ENCODE measurements at regions not wholly inside any gene's neighbourhood (a gene's known extent, or its start where the extent isn't known, plus 50 kb on each side); places are given as distances from the start of the nearest gene placed in this dataset.
"Not testable (repeated sequence)": the region's sequence is repeated elsewhere in the genome, so short reads cannot be mapped to it uniquely, and the experiment has no call there.

DNA sequence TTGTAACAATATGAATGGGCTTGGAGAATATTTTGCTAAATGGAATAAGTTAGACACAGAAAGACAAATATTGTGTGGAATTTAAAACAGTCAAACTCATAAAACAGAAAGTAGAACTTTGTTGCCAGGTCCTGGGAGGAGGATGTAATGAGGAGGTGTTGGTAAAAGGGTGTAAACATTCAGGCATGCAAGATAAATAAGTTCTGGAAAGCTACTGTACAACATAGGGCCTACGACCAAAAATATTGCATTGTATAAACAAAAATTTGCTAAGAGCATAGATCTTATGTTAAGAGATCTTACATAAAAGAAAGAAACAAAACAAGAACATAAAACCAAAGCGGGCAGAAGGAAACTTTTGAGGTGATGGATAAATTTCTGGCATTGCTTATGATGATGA, 1907.8 kb upstream of the PCDH20 start:
- DNase-seq (ENCODE audit: low read depth) = no peak

DNA sequence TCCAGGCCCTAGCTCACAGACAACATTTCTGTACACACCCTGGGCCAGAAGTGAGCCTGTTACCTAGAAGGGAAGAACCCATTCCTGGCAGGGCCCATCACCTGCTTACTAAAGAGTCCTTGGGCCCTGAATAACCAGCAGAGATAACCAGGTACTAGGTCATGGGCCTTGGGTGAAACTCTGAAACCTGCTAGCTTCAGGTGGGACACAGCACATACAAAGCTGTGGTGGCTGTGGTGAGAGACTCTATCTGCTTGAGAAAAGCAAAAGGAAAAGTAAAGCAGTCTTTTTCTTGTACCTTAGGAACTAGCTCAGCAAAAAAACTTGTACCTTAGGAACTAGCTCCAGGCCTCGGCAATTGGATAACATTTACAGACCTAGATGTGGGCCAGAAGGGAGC, 1895.9 kb upstream of the PCDH20 start:
- no peak for DNase-seq (ENCODE audit: low read depth)

DNA sequence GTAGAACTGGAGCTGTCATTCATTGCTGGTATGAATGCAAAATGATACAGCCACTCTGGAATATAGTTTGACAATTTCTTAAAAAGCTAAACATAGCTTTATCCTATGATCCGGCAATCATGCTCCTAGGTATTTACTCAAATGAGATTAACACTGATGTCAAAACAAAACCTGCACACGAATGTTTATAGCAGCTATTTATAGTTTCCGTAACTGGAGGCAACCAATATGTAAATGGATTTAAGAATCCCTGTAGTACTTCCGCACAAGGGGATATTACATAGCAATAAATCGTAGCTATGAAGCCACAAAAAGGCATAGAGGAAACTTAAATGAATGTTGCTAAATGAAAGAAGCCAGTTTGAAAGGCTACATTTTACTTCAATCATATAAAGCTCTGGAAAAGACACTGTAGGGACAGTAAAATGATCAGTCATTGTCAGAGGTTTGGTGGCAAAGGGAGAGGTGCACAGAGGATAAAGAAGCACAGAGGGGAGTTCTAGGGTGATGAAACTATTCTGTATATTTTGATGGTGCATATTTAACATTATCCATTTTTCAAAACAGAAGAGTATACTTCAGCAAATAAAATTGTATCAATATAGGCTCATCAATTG, 1893.0 kb upstream of the PCDH20 start:
- DNase-seq (ENCODE audit: low read depth) = no peak

DNA sequence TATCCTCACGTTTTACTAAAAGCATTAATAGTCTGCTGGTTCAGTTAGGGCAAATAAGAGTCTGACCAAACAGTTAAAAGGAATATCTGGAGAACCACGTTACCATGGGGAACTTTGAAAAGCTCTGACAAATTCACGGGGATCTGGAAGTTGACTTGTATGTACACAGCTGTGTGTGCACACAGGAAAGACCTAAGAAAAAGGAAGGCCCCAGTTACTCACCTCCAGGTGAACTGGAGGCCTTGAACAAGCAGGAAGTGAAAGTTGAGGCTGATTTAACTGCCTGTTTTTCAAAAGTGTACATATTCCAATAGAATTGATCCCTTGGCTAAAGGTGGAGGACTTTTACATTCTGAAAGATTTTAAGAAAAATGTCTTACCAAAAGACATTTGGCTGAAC, 1891.6 kb upstream of the PCDH20 start:
- DNase-seq (ENCODE audit: low read depth) = no peak

DNA sequence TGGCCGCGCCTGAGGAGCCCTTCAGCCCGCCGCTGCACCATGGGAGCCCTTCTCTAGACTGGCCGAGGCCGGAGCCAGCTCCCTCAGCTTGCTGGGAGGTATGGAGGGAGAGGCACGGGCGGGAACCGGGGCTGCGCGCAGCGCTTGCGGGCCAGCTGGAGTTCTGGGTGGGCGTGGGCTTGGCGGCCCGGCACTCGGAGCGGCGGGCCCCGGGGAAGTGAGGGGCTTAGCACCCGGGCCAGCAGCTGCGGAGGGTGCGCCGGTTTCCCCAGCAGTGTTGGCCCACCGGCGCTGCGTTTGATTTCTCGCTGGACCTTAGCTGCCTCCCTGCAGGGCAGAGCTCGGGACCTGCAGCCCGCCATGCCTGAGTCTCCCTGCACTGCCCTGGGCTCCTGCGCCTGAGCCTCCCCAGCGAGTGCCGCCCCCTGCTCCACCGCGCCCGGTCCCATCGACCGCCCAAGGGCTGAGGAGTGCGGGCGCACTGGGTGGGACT, 1890.0 kb upstream of the PCDH20 start:
- DNase-seq (ENCODE audit: low read depth) = no peak

DNA sequence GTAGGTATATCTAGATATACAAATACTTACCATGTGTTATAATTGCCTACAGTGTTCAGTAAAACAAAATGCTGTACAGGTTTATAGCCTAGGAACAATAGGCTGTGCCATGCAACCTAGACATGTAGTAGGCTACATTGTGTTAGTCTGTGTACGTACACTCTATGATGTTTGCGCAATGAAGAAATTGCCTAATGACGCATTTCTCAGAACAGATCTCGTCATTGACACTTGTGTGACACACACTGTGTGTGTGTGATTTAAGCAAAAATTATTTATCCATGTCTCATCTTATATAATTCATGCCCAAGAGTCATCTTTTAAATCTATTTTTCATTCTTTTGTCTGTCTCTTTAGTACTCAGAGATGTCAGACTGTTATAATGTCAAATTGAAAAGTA, 1888.8 kb upstream of the PCDH20 start:
- no peak for DNase-seq (ENCODE audit: low read depth)

DNA sequence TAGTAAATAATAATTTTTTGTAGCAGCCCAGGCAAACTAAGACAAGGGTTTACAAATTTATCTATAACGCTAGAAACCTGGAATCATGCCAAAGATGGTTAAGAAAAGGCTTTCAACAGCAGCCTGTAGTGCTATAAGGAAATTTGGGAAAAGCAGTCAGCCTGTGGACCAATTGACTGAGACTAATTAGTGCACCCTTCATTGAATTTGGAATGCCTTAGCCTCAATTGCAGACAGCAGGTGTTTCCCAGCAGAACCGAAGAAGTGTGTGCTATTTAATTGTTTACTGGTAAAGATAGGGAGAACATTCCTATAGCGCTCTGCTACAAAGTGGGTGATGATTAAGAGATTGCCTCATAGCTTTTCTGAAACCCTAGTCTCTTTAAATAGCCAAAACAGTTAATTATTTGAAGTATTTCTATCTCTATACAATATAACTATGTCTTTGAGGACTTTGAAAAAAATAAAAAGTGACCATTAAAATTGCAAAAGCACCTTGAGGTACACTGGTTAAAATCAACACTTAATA, 1884.3 kb upstream of the PCDH20 start:
- DNase-seq (ENCODE audit: low read depth) = no peak

DNA sequence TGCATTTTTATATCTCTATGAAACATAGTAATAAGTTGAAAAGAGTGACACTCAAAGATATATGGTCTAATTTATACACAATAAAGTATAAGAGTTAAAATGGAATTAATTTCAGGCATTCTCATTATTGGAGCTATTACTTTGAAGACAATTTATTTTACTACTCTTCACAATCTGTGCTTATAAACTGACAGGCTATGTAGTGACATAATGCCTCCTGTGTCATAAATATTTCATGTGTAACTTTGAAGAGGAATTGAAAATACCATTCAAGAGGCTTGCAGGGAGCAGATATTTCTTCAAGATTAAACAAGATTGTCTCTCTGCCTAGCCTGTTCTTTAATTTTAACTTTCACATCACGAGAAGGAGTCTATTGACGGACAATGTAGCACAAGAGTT, 1881.5 kb upstream of the PCDH20 start:
- DNase-seq (ENCODE audit: low read depth) = no peak

DNA sequence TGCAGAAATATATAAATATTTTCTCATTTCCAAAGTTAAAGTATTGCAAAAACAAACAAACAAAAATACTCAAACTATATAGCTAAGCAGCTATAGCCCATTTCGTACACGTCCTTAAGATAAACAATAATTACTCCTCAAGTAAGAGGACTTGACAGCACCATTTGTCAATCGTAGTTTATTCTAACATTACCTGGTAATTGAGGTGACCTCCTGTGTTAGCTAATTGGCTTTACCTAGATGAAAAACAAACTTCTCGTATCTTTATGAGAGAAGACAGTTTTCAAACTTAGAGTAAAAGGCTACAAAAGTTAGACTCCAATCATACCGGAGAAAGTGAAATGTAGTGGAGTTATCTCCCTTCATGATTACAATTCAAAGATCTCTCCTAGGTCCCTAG, 1876.1 kb upstream of the PCDH20 start:
- no peak for DNase-seq (ENCODE audit: low read depth)

DNA sequence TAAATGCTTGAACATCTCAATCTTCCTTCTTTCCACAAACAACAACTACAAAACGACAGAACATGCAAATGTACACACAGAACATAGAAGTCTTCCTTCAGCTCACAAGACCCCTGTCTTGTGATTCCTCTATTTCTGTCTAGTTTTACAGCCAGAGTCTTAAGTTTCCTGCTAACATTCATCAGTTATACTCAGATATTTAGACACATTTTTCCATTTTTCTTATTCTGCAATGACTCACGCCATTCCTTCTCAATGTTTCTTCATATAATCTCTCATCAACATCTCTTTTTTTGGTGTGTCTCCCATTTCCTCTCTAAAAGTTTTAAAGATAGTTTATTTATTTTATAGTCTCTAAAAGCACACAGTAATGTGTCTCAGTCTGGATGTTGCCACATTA, 1872.9 kb upstream of the PCDH20 start:
- DNase-seq (ENCODE audit: low read depth) = no peak

DNA sequence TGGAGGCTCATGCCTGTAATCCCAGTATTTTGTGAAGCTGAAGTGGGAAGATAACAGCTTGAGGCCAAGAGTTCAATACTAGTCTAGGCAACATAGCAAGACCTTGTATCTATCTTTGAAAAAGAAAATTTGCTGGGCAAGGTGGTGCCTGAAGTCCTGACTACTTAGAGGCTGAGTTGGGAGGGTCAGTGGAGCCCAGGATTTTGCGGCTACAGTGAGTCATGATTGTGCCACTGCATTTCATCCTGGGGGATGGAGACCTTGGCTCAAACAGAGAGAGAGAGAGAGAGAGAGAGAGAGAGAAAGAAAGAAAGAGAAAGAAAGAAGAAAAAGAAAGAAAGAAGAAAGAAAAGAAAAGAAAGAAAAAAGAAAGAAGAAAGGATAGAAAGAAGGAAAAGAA, 1872.3 kb upstream of the PCDH20 start:
- no peak for DNase-seq (ENCODE audit: low read depth)

DNA sequence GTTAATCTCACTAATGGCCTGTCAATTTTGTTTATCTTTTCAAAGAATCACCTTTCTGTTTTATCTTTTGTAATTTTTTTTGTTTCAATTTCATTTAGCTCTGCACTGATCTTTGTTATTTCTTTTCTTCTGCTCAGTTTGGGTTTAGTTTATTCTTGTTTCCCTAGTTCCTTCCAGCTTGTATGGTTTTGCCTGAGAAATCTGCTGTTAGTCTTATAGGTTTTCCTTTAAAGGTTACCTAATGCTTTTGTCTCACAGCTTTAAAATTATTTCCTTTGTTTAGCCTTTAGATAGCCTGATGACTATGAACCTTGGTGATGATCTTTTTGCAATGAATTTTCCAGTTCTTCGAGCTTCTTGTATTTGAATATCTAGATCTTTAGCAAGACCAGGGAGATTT, 1869.8 kb upstream of the PCDH20 start:
- DNase-seq (ENCODE audit: low read depth) = no peak

DNA sequence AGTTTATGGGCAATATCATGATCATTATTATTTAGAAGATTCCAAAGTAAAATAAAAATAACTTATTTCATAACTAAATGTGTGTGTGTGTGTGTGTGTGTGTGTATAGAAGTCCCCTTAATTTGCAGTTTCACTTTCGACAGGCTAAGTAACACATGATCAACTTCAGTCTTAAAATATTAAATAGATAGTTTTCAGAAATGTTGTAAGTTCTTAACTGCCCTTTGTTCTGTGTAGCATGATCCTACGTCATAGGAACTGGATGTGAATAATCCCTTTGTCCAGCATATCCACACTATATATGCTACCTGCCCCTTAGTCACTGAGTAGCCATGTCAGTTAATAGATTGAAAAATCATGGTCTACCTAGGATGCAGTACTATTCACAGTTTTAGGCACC, 1863.5 kb upstream of the PCDH20 start:
- DNase-seq (ENCODE audit: low read depth) = no peak

DNA sequence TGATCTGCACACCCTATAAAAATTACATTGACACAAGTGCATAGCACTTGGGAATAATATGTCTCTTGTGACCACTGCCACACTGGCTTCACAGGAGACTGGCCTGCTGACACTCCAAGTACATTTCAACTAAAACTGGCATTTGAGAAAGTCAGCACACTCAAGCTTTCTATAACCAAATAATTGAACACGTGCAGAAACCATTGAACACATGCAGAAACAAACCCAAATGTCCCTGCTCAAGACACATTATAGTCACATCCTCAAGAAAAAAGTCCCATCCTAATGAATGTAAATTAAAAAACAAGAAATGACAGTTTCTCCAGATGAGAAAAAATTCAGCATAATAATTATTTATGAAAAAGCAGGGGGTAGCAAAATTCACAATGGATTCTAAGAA, 1859.1 kb upstream of the PCDH20 start:
- DNase-seq (ENCODE audit: low read depth) = no peak

DNA sequence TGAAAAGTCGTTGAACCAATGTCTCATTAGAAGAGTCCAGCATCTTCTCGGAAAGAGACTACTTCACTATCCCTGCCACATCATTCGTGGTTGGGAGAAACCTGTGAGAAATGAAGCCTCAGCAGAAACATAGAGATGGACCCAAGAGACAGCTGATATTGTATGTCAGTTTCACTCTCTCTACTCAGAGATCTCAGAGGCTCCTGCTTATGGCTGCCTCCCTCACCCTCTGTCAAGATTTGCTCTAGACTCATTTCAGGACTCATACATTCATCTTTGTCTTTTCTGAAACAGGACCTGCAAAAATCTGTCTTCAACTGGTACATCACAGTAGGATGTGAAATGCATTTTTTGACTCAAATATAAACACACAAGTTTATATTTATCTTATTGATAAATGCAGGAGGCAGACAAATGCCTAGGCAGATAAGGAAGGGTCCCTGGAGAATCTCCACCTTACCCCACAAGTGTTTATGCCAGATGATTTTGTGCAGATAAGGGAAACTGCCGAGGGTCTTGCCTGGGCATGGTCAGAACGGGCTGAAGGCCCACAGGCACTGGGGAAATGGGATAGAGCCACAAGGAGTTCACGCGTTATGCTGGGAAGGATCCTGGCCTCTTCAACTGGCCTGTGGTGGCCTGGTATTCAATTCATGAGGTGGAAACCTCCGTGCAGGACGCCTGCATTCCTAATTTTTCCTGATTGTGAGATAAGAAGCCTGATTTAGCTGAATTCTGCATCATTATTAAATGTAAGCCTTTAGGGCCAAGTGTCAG, 1834.0 kb upstream of the PCDH20 start:
- no peak for DNase-seq (ENCODE audit: low read depth)

DNA sequence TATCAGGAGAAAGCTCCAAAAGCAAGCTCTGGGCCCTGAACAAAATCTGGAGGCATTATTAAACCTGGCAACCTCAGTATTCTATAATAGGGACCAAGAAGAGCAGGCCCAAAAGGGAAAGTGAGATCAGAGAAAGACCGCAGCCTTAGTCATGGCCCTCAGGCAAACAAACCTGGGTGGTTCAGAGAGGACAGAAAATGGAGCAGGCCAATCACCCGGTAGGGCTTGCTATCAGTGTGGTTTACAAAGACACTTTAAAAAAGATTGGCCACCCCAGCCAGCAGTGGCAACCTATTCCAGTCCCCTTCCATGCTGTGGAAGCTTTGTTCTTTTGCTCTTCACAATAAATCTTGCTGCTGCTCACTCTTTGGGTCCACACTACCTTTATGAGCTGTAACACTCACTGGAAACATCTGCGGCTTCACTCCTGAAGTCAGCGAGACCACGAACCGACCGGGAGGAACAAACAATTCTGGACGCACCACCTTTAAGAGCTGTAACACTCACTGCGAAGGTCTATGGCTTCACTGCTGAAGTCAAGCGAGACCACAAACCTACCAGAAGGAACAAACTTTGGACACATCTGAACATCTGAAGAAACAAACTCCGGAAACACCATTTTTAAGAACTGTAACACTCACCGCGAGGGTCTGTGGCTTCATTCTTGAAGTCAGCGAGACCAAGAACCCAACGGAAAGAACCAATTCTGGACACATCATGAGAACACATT, 1821.2 kb upstream of the PCDH20 start:
- not testable (repeated sequence) for DNase-seq (ENCODE audit: low read depth)

DNA sequence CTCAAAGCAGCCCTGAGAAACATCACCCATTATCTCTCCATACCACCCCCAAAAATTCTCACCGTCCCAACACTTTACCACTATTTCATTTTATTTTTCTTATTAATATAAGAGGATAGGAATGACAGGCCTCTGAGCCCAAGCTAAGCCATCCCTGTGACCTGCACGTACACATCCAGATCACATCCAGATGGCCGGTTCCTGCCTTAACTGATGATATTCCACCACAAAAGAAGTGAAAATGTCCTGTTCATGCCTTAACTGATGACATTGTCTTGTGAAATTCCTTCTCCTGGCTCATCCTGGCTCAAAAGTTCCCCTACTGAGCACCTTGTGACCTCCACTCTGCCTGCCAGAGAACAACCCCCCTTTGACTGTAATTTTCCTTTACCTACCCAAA, 1802.9 kb upstream of the PCDH20 start:
- not testable (repeated sequence) for DNase-seq (ENCODE audit: low read depth)

DNA sequence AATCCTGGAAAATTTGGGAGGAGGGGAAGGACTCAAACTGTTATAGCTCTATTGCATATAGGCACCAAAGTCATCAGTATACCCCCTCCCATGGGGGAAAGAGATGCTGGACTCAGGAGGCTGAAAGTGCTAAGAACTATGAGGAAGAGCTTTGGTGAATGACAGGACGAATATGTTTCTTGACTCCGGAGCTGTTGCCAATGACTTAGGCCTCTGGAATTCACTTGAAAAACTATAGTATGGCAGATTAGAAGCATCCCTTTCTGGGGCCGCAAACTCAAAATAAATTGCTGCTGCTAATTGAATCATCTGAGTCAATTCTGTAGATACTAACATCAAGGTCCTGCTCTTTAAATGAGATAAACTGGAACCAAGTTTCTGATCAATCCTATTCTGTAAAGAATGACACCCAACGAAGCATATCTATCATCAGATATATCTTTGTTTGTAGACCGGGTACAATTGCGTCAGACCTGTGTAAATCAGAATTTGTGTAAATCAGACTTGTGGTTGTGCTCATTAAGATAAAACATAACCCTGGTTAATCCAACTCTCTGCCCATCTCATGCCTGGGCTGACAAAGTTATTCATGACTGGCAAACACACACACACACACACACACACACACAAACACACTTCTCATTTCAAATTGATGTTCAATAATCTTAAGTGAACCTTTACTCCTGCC, 1793.8 kb upstream of the PCDH20 start:
- DNase-seq (ENCODE audit: low read depth) = no peak

DNA sequence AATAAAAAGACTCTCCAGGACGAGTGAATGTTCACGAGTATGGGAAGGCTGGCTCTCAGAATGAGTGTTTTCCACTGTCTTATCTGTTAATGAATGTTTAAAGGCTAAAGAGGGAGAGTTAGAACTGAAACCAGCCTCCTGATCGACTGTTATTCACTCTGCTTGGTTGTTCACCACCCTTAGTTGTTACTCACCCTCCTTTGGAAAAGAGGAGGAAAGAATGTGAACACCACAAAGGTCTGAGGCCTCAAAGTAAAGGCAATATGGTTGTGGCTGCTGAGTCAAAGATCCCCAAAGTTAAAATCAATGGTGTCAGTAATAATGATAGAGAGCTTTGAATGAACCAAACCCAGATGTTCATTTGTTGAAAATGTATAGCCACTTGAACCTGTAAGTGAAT, 1793.2 kb upstream of the PCDH20 start:
- no peak for DNase-seq (ENCODE audit: low read depth)

DNA sequence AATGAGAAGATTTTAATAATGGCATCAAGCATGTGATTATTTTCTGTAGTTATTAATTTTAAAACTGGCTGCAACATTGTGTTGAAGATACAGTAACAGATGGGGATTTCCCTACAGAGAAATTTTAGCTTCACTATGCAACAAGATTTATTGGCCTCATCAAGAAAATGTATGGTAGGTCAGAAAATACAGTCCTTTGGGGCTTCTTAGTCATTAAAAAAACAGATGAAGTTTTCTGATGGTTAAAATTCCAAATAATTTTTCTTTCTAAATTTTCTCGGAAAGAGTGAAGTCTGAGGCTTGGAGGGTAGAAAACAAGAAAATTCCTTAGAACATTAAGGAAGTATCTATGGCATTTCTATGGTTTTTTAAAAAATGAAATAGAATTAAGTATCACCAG, 1790.8 kb upstream of the PCDH20 start:
- no peak for DNase-seq (ENCODE audit: low read depth)

DNA sequence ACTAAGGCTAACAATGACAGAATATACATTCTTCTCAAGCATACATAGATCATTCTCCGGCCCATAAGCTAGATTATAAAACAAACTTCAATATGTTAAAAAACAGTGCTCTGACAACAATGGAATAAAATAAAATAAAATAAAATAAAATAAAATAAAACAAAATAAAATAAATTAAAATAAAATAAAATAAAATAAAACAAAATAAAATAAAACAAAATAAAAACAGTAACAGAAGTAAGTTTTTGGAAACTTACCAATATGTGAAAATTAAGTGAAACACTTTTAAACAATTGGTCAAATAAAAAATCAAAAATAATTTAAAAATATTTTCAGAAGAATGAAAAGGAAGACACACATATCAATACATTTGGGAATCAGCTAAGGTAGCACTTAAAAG, 1785.8 kb upstream of the PCDH20 start:
- DNase-seq (ENCODE audit: low read depth) = no peak

DNA sequence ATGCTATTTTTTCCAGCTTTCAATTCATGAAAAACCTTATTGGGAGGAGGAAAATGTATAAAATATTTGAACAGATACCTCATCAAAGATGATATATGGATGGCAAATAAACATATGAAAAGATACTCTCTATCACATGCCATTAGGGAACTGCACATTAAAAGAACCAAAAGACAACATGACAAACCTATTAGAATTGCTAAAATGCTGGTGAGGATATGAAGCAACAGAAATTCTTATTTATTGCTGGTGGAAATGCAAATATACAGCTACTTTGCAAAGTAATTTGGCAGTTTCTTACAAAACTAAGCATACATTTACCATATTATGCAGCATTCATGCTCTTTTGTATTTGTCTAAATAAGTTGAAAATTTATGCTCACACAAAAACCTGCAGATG, 1783.9 kb upstream of the PCDH20 start:
- DNase-seq (ENCODE audit: low read depth) = no peak

Measured in CMK (cell line).